Neural progenitor cell (in vitro differentiated cells): ENCODE measurements at regions not wholly inside any gene's neighbourhood (a gene's known extent, or its start where the extent isn't known, plus 50 kb on each side); places are given as distances from the start of the nearest gene placed in this dataset.

Experiments
- EZH2 ChIP-seq: fragments of 200-600 bp; sonication (generic); IDR thresholded peaks from 2 replicates; pipeline ENCODE4 v1.6.1; 2017; ENCODE audit warnings: antibody characterized with exemption, mild to moderate bottlenecking, moderate library complexity
- EZH2phosphoT487 ChIP-seq: fragments of 200-600 bp; sonication (generic); IDR thresholded peaks from 2 replicates; pipeline ENCODE4 v1.6.1; 2017; ENCODE audit warnings: antibody characterized with exemption
- TF ChIP-seq, protein P1 (sequence below): fragments of 200-600 bp; sonication (generic); IDR thresholded peaks from 2 replicates; pipeline ENCODE4 v1.5.1; 2017; ENCODE audit warnings: antibody characterized with exemption, mild to moderate bottlenecking

DNA sequence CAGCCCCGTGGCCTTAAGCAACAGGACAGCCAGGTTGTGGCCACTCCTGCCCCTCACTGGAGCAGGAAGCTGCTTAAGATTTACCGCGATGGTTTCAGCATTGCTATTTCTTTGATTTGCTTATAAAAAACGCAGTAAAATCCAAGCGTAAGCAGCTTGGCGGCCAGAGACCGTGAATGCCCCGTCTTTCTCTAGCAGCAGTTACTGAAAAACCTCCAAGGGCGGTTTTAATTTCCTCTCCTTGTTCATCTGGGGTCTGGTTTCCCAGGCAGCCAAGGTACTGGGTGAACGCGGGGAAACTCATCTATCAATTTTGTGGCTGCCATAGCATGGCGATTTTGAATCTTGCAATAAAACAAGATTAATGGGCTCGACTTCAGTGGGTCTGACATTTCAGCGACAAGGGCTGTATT, 130.3 kb downstream of the MINAR1 start:
- TF ChIP-seq, protein P1, sequence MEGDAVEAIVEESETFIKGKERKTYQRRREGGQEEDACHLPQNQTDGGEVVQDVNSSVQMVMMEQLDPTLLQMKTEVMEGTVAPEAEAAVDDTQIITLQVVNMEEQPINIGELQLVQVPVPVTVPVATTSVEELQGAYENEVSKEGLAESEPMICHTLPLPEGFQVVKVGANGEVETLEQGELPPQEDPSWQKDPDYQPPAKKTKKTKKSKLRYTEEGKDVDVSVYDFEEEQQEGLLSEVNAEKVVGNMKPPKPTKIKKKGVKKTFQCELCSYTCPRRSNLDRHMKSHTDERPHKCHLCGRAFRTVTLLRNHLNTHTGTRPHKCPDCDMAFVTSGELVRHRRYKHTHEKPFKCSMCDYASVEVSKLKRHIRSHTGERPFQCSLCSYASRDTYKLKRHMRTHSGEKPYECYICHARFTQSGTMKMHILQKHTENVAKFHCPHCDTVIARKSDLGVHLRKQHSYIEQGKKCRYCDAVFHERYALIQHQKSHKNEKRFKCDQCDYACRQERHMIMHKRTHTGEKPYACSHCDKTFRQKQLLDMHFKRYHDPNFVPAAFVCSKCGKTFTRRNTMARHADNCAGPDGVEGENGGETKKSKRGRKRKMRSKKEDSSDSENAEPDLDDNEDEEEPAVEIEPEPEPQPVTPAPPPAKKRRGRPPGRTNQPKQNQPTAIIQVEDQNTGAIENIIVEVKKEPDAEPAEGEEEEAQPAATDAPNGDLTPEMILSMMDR, result no peak
- TF ChIP-seq EZH2phosphoT487, result no peak
- TF ChIP-seq EZH2, result no peak
